Stimulated activated CD4-positive, alpha-beta T cell treated with anti-CD3 and anti-CD28 coated beads, Interleukin-1b, Interleukin-23, amount 100 ng/mL, for 24 hours (primary cell): ENCODE measurements at regions not wholly inside any gene's neighbourhood (a gene's known extent, or its start where the extent isn't known, plus 50 kb on each side); places are given as distances from the start of the nearest gene placed in this dataset.

ENCODE experiments used
- DNase-seq, 4 experiments: peaks; one replicate each; pipeline ENCODE4 v3.0.0-alpha.2; 2020; ENCODE audit warnings: low read depth in 4 of 4, low spot score in 1 of 4

GRCh38 chrX:80098038-80098437, 83.5 kb downstream of the TBX22 start:
- DNase-seq: no peak

GRCh38 chrX:80120335-80120734, 105.8 kb downstream of the TBX22 start:
- no peak for DNase-seq

- no peak for DNase-seq
These were observed 124.4 kb downstream of the TBX22 start for GRCh38 chrX:80138938-80139337.

GRCh38 chrX:80139564-80139963, 125.0 kb downstream of the TBX22 start:
- no peak for DNase-seq

GRCh38 chrX:80170581-80170980, 156.0 kb downstream of the TBX22 start:
- DNase-seq: no peak

- DNase-seq: no peak
These were observed 158.7 kb downstream of the TBX22 start for GRCh38 chrX:80173261-80173660.

GRCh38 chrX:80174925-80175574, 160.5 kb downstream of the TBX22 start:
- no peak for DNase-seq

GRCh38 chrX:80181079-80181478, 166.5 kb downstream of the TBX22 start:
- no peak for DNase-seq

- no peak for DNase-seq
These were observed 170.3 kb downstream of the TBX22 start for GRCh38 chrX:80184854-80185253.

- no peak for DNase-seq
These were observed 192.1 kb downstream of the TBX22 start for GRCh38 chrX:80206647-80207046.

GRCh38 chrX:80207327-80207726, 192.8 kb downstream of the TBX22 start:
- DNase-seq: no peak

- no peak for DNase-seq
These were observed 201.5 kb downstream of the TBX22 start for GRCh38 chrX:80216086-80216485.

GRCh38 chrX:80223982-80224579, 196.2 kb upstream of the TENT5D start:
- no peak for DNase-seq

- no peak for DNase-seq
These were observed 190.6 kb upstream of the TENT5D start for GRCh38 chrX:80229626-80230025.

GRCh38 chrX:80237072-80237471, 183.2 kb upstream of the TENT5D start:
- no peak for DNase-seq

- DNase-seq: no peak
These were observed 174.0 kb upstream of the TENT5D start for GRCh38 chrX:80246271-80246670.

- DNase-seq: no peak
These were observed 154.0 kb upstream of the TENT5D start for GRCh38 chrX:80266287-80266686.

- no peak for DNase-seq
These were observed 153.3 kb upstream of the TENT5D start for GRCh38 chrX:80266979-80267378.

- DNase-seq: no peak
These were observed 152.5 kb upstream of the TENT5D start for GRCh38 chrX:80267790-80268189.

- no peak for DNase-seq
These were observed 137.7 kb upstream of the TENT5D start for GRCh38 chrX:80282535-80282934.

GRCh38 chrX:80285131-80285773, 135.0 kb upstream of the TENT5D start:
- DNase-seq: no peak

- DNase-seq: no peak
These were observed 129.4 kb upstream of the TENT5D start for GRCh38 chrX:80290834-80291233.

GRCh38 chrX:80293354-80293753, 126.9 kb upstream of the TENT5D start:
- no peak for DNase-seq
